ENCODE measurements at regions not wholly inside any gene's neighbourhood (a gene's known extent, or its start where the extent isn't known, plus 50 kb on each side); places are given as distances from the start of the nearest gene placed in this dataset.

DNA sequence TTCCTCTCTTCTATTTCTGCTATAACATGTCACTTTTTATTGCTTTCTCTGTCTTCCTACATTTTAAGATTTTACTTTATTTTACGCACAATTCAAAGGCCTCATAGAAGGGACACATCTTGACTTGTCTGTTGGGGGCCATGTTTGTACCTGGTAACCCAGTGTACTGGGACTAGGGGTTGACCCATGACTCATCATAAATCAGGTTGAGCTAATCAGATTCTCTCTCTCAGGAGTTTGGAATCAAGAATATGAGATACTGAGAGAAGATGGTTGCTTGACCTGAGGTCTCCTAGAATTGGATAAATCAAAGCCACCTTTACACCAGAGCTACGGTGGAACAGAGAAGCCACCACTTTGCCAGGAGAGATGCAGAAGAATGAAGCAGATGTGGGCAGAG lies 153.0 kb downstream of the UXS1 start:
- 94 to 97% methylated on average over 2 of the region's 2 CpGs for WGBS, 2 donors

DNA sequence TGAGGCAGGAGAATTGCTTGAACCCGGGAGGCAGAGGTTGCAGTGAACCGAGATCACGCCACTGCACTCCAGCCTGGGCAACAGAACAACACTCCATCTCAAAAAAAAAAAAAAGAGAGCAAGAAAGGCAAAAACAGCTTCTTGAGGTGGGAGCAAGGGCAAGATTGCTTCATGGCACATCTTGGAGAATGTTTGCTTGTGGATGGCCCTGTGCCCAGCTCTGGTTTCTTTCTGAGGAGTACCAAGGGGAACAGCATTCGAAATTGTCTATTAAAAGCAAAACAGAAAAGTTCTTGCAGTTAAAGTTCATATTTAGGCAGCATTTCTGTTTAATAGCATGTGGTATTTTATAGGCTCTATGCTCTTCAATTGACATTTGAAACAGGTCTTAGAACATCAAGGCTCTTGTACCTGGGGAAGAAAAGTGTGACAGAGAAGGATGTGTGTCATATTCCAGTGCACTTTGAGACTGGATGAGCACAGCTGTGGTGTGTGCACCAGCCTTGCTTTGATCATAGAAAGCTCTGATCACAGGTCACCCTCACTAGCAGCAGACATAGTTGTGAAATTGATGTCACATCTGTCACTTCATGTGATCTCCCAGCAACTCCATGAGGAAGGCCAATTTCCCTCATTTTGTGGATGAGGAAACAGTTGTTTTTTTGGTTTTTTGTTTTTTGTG lies 154.3 kb downstream of the UXS1 start:
- Histone ChIP-seq H3K27me3 (no peaks in the 10 kb centered on the region), H3K36me3 (no peaks in the 10 kb centered on the region), H3K27ac (no peak overlapping the region), H3K9me3 (no peaks in the 10 kb centered on the region), H3K4me1 (no peaks in the 10 kb centered on the region), H3K4me3 (no peak overlapping the region)
- TF ChIP-seq POLR2A (IDR thresholded peaks at IDR 0.05) = no peak
- TF ChIP-seq EP300 (IDR thresholded peaks at IDR 0.05) = no peak
- TF ChIP-seq, protein P1, sequence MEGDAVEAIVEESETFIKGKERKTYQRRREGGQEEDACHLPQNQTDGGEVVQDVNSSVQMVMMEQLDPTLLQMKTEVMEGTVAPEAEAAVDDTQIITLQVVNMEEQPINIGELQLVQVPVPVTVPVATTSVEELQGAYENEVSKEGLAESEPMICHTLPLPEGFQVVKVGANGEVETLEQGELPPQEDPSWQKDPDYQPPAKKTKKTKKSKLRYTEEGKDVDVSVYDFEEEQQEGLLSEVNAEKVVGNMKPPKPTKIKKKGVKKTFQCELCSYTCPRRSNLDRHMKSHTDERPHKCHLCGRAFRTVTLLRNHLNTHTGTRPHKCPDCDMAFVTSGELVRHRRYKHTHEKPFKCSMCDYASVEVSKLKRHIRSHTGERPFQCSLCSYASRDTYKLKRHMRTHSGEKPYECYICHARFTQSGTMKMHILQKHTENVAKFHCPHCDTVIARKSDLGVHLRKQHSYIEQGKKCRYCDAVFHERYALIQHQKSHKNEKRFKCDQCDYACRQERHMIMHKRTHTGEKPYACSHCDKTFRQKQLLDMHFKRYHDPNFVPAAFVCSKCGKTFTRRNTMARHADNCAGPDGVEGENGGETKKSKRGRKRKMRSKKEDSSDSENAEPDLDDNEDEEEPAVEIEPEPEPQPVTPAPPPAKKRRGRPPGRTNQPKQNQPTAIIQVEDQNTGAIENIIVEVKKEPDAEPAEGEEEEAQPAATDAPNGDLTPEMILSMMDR (IDR thresholded peaks at IDR 0.05) = no peak
- no peak for TF ChIP-seq POLR2AphosphoS5 (IDR thresholded peaks at IDR 0.05)
- WGBS, 2 donors = 82 to 85% methylated on average over 4 of the region's 4 CpGs
- DNase-seq (peak in 1 of 2 donors; percentile 34), ATAC-seq (ENCODE audit: low FRiP score in 2 of 2) (no peak)

More for the DNA sequence above, 153.0 kb downstream of the UXS1 start:
- H3K4me1 ChIP-seq = no peaks in the 10 kb centered on the region
- no peak for DNase-seq
- H3K9me3 ChIP-seq = no peaks in the 10 kb centered on the region
- H3K4me3 ChIP-seq = no peak overlapping the region
- H3K27me3 ChIP-seq = no peaks in the 10 kb centered on the region
- ATAC-seq (ENCODE audit: low FRiP score in 2 of 2) = no peak
- TF ChIP-seq EP300 (IDR thresholded peaks at IDR 0.05) (no peak), POLR2A (IDR thresholded peaks at IDR 0.05) (no peak), POLR2AphosphoS5 (IDR thresholded peaks at IDR 0.05) (no peak)
- TF ChIP-seq, protein P1 (IDR thresholded peaks at IDR 0.05) = no peak
- H3K36me3 ChIP-seq = no peaks in the 10 kb centered on the region
- H3K27ac ChIP-seq = no peak overlapping the region

DNA sequence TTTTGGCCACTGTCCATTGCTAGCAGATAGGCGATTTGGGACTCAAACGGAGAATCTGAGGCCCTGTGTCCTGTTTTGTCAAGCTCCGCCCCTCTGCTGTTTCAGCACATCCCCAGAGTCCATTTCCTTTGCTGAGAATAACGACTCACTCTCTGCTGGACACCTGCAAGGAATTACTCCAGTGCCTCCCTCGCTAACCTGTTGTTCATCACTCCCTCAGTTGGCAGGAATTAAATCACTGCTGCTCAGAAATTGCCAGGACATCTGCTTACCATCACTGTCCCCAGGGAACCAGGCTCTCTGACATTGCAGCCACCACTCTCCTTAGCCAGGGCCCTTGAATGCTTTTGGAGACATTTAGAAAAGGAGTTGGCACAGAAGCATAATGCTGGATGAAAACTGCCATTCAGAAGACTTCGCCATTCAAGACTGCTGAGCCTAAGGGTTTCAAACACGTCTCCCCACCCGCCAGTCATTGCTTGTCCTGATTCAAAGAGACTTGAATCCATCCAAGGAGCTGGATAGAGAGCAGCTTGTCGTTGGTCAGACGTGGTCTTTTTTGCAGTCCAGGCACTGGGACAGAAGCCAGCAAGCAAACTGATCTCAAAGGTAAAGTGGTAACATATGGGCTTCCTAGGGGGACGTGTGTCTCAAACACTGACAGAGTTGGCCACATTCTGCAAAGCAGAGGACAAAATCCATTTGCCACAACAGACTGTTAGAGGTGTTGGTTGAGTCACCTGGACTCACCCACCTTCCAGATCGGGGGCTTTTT lies 155.3 kb downstream of the UXS1 start:
- 65 to 77% methylated on average over 9 to 12 of the region's 12 CpGs for WGBS, 2 donors
- no peaks in the 10 kb centered on the region for H3K4me1 ChIP-seq
- TF ChIP-seq POLR2AphosphoS5 (IDR thresholded peaks at IDR 0.05) = no peak
- no peak for TF ChIP-seq EP300 (IDR thresholded peaks at IDR 0.05)
- TF ChIP-seq POLR2A (IDR thresholded peaks at IDR 0.05) = no peak
- TF ChIP-seq, protein P1 (IDR thresholded peaks at IDR 0.05) = no peak
- no peaks in the 10 kb centered on the region for H3K27me3 ChIP-seq
- DNase-seq (no peak), ATAC-seq (ENCODE audit: low FRiP score in 2 of 2) (no peak)
- no peak overlapping the region for H3K27ac ChIP-seq
- H3K4me3 ChIP-seq = no peak overlapping the region
- no peaks in the 10 kb centered on the region for H3K36me3 ChIP-seq
- no peaks in the 10 kb centered on the region for H3K9me3 ChIP-seq

DNA sequence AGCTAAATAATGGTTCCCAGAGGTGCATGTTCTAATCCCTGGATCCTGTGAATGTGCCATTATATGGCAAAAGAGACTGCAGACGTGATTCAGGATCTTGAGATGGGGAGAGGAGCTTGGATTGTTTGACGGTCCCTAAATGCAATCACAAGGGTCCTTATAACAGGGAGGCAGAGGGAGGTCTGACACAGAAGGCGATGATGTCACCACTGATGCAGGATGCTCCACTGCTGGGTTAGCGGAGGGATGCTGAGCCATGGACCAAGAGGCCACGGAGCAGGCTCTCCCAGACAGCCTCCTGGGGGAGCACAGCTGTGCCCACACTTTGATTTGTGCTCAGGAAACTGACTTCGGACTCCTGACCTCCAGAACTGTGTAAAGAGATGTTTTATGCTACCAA lies 156.2 kb downstream of the UXS1 start:
- TF ChIP-seq POLR2A (IDR thresholded peaks at IDR 0.05) (no peak), POLR2AphosphoS5 (IDR thresholded peaks at IDR 0.05) (no peak), EP300 (IDR thresholded peaks at IDR 0.05) (no peak)
- TF ChIP-seq, protein P1 (IDR thresholded peaks at IDR 0.05) = no peak
- Histone ChIP-seq H3K27me3 (no peaks in the 10 kb centered on the region), H3K27ac (no peak overlapping the region), H3K36me3 (no peaks in the 10 kb centered on the region), H3K4me3 (no peak overlapping the region), H3K9me3 (no peaks in the 10 kb centered on the region), H3K4me1 (no peaks in the 10 kb centered on the region)
- no peak for DNase-seq
- WGBS, 2 donors = 84 to 89% methylated on average over 3 to 6 of the region's 6 CpGs
- ATAC-seq (ENCODE audit: low FRiP score in 2 of 2) = no peak
